Endodermal cell (in vitro differentiated cells): ENCODE measurements at regions not wholly inside any gene's neighbourhood (a gene's known extent, or its start where the extent isn't known, plus 50 kb on each side); places are given as distances from the start of the nearest gene placed in this dataset.
A peak's percentile ranks its signal among the peaks of the same experiment; 100 is the strongest.
"Not testable (repeated sequence)": the region's sequence is repeated elsewhere in the genome, so short reads cannot be mapped to it uniquely, and the experiment has no call there.

Experiments used
- DNase-seq: peaks from one replicate; pipeline ENCODE4 v3.0.0-alpha.2; 2017
- H3K27ac ChIP-seq: 2 replicates; pipeline ENCODE4 v1.5.1; 2013; ENCODE audit warnings: mild to moderate bottlenecking, low read depth, low read length, moderate library complexity
- H3K27me3 ChIP-seq: 2 replicates; pipeline ENCODE4 v1.6.1; 2013; ENCODE audit warnings: mild to moderate bottlenecking, low read length, moderate library complexity; ENCODE audit not compliant: insufficient read depth, control insufficient read depth, poor library complexity, severe bottlenecking
- H3K36me3 ChIP-seq: 2 replicates; pipeline ENCODE4 v1.7.0; 2013; ENCODE audit warnings: mild to moderate bottlenecking, low read length, moderate library complexity; ENCODE audit not compliant: control insufficient read depth, insufficient read depth
- H3K4me1 ChIP-seq: one replicate; pipeline ENCODE4 v1.7.0; 2013; ENCODE audit warnings: low read length; ENCODE audit not compliant: control insufficient read depth, insufficient read depth
- H3K4me3 ChIP-seq: 2 replicates; pipeline ENCODE4 v1.5.1; 2013; ENCODE audit warnings: mild to moderate bottlenecking, low read length, moderate library complexity
- H3K9ac ChIP-seq: 2 replicates; pipeline ENCODE4 v1.6.1; 2013; ENCODE audit warnings: mild to moderate bottlenecking, low read length, moderate library complexity; ENCODE audit not compliant: poor library complexity, severe bottlenecking; ENCODE audit errors: extremely low read depth
- H3K9me3 ChIP-seq: 2 replicates; pipeline ENCODE4 v1.6.1; 2013; ENCODE audit warnings: mild to moderate bottlenecking, low read length, moderate library complexity; ENCODE audit not compliant: control insufficient read depth
- H3K27ac Mint-ChIP-seq: 2 replicates; pipeline ENCODE4 v1.8.0; 2020; ENCODE audit warnings: mixed read lengths
- H3K27me3 Mint-ChIP-seq: 2 replicates; pipeline ENCODE4 v1.8.0; 2021; ENCODE audit warnings: mild to moderate bottlenecking, mixed read lengths; ENCODE audit not compliant: insufficient read depth
- H3K36me3 Mint-ChIP-seq: 2 replicates; pipeline ENCODE4 v1.8.0; 2020; ENCODE audit warnings: low read depth, mixed read lengths
- H3K4me1 Mint-ChIP-seq: 2 replicates; pipeline ENCODE4 v1.8.0; 2020; ENCODE audit warnings: mixed read lengths
- H3K4me3 Mint-ChIP-seq: 2 replicates; pipeline ENCODE4 v1.8.0; 2020; ENCODE audit warnings: mild to moderate bottlenecking, moderate library complexity, mixed read lengths
- H3K9me3 Mint-ChIP-seq: 2 replicates; pipeline ENCODE4 v1.8.0; 2020; ENCODE audit warnings: mild to moderate bottlenecking, mixed read lengths
- CTCF ChIP-seq: fragments of 200-600 bp; sonication (generic); conservative IDR thresholded peaks from 2 replicates; pipeline ENCODE4 v1.5.0; 2021; ENCODE audit warnings: antibody characterized with exemption, mild to moderate bottlenecking
- WGBS, 2 experiments: methylation state at CpG; one replicate each; pipeline versions ENCODE4 v1.1.5 to v1.1.7; 2013; ENCODE audit warnings: missing lambda C conversion rate in 2 of 2, mixed read lengths in 1 of 2; ENCODE audit not compliant: insufficient coverage in 1 of 2, insufficient read length in 1 of 2; 5-methylcytosine and 5-hydroxymethylcytosine counted together

- Histone ChIP-seq H3K27ac (no peak overlapping the region), H3K4me1 (no peaks in the 10 kb centered on the region), H3K9ac (no peak overlapping the region), H3K9me3 (no peaks in the 10 kb centered on the region), H3K4me3 (no peak overlapping the region), H3K27me3 (no peaks in the 10 kb centered on the region), H3K36me3 (no peaks in the 10 kb centered on the region)
- Mint-ChIP-seq H3K36me3 (no peaks in the 10 kb centered on the region), H3K9me3 (no peaks in the 10 kb centered on the region), H3K27ac (no peak overlapping the region), H3K4me3 (no peak overlapping the region), H3K4me1 (peaks cover 31% of the 10 kb centered on the region), H3K27me3 (peaks cover 3% of the 10 kb centered on the region)
- DNase-seq = no peak
- WGBS, 2 experiments = 89 to 96% methylated on average over 5 to 6 of the region's 6 CpGs
- no peak for TF ChIP-seq CTCF
Observed at GRCh38 chr15:96146726-96147125, 183.8 kb upstream of the NR2F2 start.

GRCh38 chr15:96147267-96147666 lies 183.2 kb upstream of the NR2F2 start:
- no peak for TF ChIP-seq CTCF

GRCh38 chr15:96150254-96150653 lies 180.2 kb upstream of the NR2F2 start:
- Histone ChIP-seq H3K4me3 (no peak overlapping the region), H3K27me3 (no peaks in the 10 kb centered on the region), H3K9ac (no peak overlapping the region), H3K9me3 (peaks cover 1% of the 10 kb centered on the region), H3K27ac (no peak overlapping the region), H3K4me1 (no peaks in the 10 kb centered on the region), H3K36me3 (no peaks in the 10 kb centered on the region)
- peak overlapping the region; percentile 71 for H3K27ac Mint-ChIP-seq
- H3K4me3 Mint-ChIP-seq = no peak overlapping the region
- no peak for DNase-seq
- H3K9me3 Mint-ChIP-seq = peaks cover 3% of the 10 kb centered on the region
- WGBS, 2 experiments = 88 to 94% methylated on average over 3 to 7 of the region's 7 CpGs
- H3K27me3 Mint-ChIP-seq = no peaks in the 10 kb centered on the region
- TF ChIP-seq CTCF = no peak
- no peaks in the 10 kb centered on the region for H3K36me3 Mint-ChIP-seq
- H3K4me1 Mint-ChIP-seq = peaks cover 31% of the 10 kb centered on the region

More at GRCh38 chr15:96147267-96147666, 183.2 kb upstream of the NR2F2 start:
- no peak for DNase-seq
- H3K36me3 ChIP-seq = no peaks in the 10 kb centered on the region
- no peaks in the 10 kb centered on the region for H3K9me3 ChIP-seq
- H3K27me3 ChIP-seq = no peaks in the 10 kb centered on the region
- Mint-ChIP-seq H3K4me3 (no peak overlapping the region), H3K9me3 (no peaks in the 10 kb centered on the region), H3K27me3 (peaks cover 3% of the 10 kb centered on the region), H3K36me3 (no peaks in the 10 kb centered on the region), H3K27ac (no peak overlapping the region), H3K4me1 (peaks cover 31% of the 10 kb centered on the region)
- H3K4me1 ChIP-seq = no peaks in the 10 kb centered on the region
- H3K27ac ChIP-seq = no peak overlapping the region
- 96 to 97% methylated on average over 3 of the region's 3 CpGs for WGBS, 2 experiments
- H3K4me3 ChIP-seq = no peak overlapping the region
- no peak overlapping the region for H3K9ac ChIP-seq

GRCh38 chr15:96151749-96152148 lies 178.8 kb upstream of the NR2F2 start:
- WGBS, 2 experiments = 91 to 95% methylated on average over 4 to 7 of the region's 8 CpGs
- H3K27me3 ChIP-seq, H3K27me3 Mint-ChIP-seq, H3K27ac ChIP-seq, DNase-seq, H3K4me1 ChIP-seq, H3K27ac Mint-ChIP-seq, H3K4me3 ChIP-seq, H3K36me3 ChIP-seq, H3K36me3 Mint-ChIP-seq, H3K9ac ChIP-seq, H3K4me3 Mint-ChIP-seq: not testable (repeated sequence)
- Mint-ChIP-seq H3K9me3 (peaks cover 10% of the 10 kb centered on the region), H3K4me1 (peaks cover 29% of the 10 kb centered on the region)
- peaks cover 12% of the 10 kb centered on the region for H3K9me3 ChIP-seq
